Testis (tissue), 2 donors: ENCODE measurements at regions not wholly inside any gene's neighbourhood (a gene's known extent, or its start where the extent isn't known, plus 50 kb on each side); places are given as distances from the start of the nearest gene placed in this dataset.

ENCODE experiments used
- POLR2A ChIP-seq: fragments of 450-650 bp; IDR thresholded peaks from one replicate; pipeline ENCODE4 v1.6.1; 2017; ENCODE audit warnings: antibody characterized with exemption, mild to moderate bottlenecking, moderate library complexity
- TF ChIP-seq, protein P1 (sequence below), 3 experiments: fragments of 450-650 bp in 2 of 3; fragments of 200-600 bp in 1 of 3; sonication (generic) in 1 of 3; IDR thresholded peaks; one replicate each; pipeline ENCODE4 v1.5.1; 2016 to 2019; ENCODE audit warnings: antibody characterized with exemption in 3 of 3, mild to moderate bottlenecking in 2 of 3, moderate library complexity in 1 of 3

DNA sequence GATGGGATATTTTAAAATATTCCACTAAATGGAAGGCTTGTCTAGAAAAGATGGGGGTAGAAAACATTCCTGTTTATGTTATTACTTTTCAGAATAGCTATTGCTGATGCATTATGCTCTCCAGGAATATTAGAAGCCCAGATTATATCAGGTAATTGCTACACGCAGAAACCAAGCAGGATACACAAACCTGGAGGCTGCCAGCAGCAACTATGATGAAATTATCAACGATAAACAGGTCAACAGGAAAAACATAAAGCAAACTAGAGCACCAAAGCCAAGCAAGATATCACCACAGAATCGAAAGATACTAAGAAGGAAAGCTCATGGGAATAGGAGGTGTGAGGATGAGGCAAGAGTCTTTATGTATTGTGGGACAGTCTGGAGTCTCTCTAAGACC is 113.2 kb upstream of the SPATS2L start:
- TF ChIP-seq, protein P1, sequence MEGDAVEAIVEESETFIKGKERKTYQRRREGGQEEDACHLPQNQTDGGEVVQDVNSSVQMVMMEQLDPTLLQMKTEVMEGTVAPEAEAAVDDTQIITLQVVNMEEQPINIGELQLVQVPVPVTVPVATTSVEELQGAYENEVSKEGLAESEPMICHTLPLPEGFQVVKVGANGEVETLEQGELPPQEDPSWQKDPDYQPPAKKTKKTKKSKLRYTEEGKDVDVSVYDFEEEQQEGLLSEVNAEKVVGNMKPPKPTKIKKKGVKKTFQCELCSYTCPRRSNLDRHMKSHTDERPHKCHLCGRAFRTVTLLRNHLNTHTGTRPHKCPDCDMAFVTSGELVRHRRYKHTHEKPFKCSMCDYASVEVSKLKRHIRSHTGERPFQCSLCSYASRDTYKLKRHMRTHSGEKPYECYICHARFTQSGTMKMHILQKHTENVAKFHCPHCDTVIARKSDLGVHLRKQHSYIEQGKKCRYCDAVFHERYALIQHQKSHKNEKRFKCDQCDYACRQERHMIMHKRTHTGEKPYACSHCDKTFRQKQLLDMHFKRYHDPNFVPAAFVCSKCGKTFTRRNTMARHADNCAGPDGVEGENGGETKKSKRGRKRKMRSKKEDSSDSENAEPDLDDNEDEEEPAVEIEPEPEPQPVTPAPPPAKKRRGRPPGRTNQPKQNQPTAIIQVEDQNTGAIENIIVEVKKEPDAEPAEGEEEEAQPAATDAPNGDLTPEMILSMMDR (IDR thresholded peaks at IDR 0.05), result no peak
- no peak for TF ChIP-seq POLR2A
